Muscle of arm (tissue), 1 donor: ENCODE measurements at regions not wholly inside any gene's neighbourhood (a gene's known extent, or its start where the extent isn't known, plus 50 kb on each side); places are given as distances from the start of the nearest gene placed in this dataset.

Source experiments
- DNase-seq: peaks from one replicate; pipeline ENCODE4 v3.0.0-alpha.2; 2013

GRCh38 chr20:39911497-39911896 lies 777.5 kb downstream of the MAFB start:
- no peak for DNase-seq

DNA sequence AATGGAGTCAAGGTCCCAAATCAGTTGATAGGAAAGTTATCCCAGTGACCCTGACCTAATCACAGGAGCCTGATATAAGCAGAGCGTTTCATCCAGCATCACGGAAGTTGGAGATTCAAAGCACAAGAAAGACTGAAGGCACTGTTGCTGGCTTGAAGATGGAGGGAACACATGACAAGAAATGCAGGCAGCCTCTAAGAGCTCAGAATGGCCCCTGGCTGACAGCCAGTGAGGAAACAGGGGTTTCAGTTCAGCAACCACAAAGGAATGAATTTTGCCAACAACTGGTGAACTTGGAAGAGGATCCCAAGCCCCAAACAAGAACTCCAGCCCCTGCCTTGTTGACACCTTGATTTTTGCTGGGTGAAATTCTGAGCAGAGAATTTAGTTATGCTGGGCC lies 778.5 kb downstream of the MAFB start:
- no peak for DNase-seq

- no peak for DNase-seq
Measured at GRCh38 chr20:39909447-39909846, 779.6 kb downstream of the MAFB start.

GRCh38 chr20:39904476-39905112 lies 784.4 kb downstream of the MAFB start:
- DNase-seq: no peak

DNA sequence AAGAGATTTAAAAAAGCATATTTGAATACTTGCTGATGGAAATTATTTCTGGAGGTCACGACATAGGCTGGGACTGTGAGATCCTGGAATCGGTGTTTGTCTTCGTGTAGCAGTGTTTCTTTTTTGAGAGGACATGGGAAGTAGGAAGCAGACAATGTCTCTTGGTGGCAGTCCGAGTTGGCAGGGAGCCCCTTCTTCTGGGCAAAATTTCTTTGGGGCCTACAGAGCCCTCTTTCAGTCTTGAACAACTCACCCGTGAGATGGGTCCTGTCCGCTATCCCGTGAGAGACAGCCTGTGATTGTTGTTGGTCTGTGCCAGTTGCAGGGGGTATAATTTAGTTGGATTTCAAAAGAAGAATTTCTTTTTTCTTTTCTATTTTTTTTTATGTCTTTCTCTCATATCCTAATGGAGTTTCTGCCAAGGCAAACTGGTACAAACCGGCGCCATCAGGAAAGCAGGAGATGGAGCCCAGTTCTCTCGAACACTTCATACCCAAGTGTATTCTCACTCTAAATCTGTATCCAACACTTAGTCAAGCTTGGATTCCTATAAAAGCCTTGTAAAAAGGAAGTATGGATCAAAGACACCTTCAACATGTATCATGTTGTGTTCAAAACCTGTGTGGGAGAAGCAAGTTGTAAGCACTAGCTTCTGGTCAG lies 785.1 kb downstream of the MAFB start:
- no peak for DNase-seq

DNA sequence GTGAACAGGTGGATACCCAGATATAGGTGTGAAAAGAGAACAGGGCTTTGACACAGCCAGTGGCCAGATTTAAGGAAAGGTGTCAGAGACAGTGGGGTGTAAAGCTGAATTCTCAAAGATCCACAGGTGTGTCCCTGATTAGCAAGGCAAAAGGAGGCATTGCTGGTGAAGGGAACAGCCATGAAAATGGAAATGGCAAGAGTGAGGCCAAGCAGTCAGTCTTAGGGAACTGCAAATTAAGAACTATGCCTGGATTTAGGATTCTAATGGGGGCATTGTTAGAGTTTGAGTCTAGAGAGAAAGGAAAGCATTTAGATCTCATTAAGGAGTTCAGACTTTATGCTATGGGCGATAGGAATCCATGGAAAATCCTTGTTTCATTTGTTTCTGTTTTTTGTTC lies 789.2 kb downstream of the MAFB start:
- DNase-seq: no peak

DNA sequence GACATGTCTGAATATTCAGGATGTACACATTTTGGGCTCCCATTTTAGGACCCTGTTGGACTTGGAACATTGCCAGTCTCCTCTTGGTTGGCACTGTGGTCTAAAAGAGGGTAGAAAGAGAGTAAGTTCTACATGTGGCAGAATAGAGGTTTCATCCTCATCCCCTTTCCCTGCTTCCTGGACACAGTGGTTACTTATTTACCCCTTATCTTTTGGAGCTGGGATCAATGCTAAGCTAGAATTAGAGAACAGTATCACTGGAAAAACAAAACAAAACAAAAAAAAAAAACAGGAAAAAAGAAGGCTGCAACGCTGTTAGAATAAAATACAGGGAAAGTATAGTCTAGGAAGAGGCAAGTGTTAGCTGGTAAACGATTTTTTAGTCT lies 790.6 kb downstream of the MAFB start:
- DNase-seq: no peak

DNA sequence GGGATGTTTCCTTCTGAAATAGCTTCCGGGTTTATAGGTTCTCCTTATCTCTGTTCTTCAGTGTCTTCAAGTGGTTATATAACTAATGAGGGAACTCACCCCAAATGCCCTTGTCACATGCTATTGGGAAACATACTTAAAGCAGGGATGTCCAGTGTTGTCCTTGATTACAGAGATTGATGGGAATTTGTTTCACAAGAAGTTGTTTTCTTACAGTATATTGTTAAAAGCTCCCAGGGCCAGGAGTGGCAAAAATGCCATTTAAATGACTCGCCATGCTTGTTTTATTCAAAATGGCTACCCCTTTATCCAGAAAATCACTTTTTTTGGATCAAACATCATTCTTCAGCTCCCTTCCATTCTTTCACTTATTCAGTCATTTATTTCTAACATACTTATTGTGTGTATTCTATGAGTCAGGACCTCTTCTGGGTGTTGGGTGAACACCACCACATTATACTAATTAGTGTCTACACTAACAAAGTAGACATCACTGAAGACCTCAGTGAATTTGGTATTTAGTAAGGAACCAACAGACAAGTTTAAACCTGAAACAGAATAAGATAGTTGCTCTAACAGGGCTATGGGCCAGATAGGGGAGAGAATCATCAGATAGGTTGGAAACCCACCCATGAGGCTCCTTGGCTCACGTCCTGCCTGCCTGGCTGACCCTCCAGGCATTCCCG lies 791.1 kb downstream of the MAFB start:
- no peak for DNase-seq

GRCh38 chr20:39897058-39897457 lies 792.0 kb downstream of the MAFB start:
- no peak for DNase-seq

- DNase-seq: no peak
Measured at GRCh38 chr20:39894067-39894466, 795.0 kb downstream of the MAFB start.

- no peak for DNase-seq
Measured at GRCh38 chr20:39893003-39893685, 795.9 kb downstream of the MAFB start.

DNA sequence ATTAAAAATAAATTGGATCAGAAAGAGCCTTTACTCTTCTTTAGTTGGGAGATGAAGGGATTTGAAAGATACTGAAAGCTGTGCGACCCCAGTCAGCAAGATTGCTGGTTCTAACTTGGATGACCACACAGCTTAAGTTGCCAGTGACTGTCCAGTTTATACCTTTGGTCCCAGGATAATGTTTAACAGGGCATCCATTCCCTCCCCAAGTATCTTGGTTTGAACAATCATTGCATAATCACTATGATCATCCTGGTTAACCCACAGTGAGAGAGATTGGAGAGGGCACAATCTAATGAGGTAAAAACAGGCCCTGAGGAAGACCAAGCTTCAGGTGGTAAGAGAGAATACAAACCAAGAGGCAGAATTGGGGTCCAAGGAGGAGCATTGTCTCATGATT lies 798.3 kb downstream of the MAFB start:
- DNase-seq: no peak

DNA sequence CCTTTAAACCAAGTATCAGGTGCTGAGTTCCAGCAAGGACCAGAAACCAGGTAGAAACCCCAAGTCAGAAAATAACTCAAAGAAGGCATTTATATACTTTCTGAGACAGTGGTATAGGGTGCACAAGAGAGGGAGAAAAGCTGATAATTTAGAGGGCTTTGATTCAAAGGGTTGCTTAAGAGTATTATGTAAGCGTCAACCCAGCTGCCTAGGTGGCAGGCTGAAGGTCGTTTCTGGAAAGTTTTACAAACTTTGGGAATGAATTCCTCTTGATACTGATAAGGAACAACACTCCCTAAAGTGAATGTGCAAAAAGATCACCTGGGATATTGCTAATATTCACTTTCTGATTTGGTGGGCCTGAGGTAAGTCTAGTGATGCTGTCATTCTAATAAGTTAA lies 800.7 kb downstream of the MAFB start:
- no peak for DNase-seq

DNA sequence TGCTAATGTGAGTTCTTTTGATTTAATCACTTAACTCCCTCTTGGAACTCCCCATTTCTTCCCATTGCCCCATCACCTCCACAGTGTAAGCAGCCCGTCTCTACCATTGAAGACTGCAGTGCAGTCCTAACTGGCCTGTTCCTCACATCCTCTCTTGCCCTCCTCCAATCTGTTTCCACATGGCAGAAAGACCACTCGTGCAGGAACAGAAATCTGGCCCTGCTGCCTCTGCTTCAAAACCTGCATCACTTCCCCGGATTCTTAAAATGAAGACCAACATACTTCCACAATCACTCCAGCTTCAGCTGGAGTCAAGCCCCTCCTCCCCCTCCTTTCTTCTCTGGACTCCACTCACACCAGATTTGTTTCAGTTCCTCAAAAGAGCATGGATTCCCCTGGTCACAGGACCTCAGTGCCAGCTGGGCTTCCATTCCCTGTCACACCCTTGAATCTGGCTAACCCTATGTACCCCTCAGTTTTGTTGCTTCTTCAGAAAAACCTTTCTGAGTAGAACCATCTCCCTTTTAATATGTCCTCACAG lies 802.3 kb downstream of the MAFB start:
- no peak for DNase-seq

GRCh38 chr20:39885975-39886649 lies 802.9 kb downstream of the MAFB start:
- no peak for DNase-seq

DNA sequence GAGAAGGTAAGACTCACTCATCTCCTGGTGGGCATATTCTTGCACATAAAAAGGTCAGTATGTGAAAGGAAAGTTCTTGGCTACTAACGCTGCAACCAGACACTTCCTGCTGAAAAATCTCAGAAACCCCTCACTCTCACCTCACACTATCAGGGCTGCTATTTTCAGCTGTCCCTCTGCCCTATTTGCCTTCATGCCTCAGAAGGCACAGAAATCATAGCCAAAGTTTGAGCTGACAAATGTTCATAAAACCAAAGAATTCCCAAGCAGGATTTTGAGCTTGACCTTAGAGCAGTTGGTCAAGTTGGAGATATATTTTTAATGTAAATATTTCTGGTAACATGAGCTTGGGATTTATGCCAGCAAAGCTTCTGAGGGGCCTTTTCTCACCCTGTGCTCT lies 806.2 kb downstream of the MAFB start:
- no peak for DNase-seq

DNA sequence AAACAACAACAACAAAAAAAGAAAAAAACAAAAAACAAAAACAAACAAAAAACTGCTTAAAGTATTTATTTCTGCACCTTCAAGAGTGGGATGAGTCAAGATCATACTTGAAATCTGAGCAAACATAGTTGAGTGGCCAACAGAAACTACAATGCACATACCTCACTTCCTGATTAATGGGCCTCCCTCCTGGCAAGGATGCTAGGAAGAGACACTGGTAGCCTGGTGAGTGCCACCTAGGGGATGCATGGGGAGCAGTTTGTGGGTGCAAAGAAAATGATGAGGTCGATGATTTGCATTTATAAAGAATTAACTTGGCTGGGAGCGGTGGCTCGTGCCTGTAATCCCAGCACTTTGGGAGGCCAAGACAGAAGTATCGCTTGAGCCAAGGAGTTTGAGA lies 808.1 kb downstream of the MAFB start:
- DNase-seq: no peak

- no peak for DNase-seq
Measured at GRCh38 chr20:39879296-39879695, 809.7 kb downstream of the MAFB start.

DNA sequence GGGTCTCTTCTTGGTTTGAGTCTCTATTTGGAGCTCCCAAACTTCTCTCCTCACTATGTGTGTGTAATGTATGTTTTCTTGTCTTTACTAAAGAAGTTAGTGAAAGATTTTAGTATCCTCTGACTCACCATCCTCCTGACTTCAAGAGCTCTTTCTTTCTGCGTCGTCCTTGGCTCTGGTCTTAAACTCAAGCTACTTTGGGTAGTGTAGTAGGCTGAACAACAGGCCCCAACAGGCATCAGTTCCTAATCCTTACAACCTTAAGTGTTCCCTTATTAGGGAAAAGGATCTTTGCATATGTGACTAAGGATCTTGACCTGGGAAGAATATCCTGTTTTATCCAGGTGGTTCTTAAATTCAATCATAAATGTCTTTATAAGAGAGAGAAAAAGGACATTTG lies 810.2 kb downstream of the MAFB start:
- DNase-seq: no peak

DNA sequence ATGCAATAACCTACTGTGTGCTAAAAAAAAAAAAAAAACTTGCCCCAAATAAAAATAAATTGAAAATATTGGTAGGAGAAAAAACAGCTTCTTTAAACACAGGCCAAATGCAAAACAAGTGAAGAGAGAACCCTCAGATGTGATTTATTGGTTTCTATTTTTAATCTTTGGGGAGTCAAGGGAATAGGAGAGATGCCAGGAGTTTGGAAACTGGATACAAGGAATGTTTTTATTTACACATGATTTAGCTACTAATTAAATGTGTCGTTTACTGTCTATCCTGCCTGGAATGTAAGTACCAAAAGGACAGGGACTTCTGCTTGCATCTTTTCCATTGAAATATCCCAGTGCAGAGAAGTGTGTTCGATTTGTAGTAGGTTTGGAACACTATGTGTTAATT lies 810.7 kb downstream of the MAFB start:
- DNase-seq: no peak

DNA sequence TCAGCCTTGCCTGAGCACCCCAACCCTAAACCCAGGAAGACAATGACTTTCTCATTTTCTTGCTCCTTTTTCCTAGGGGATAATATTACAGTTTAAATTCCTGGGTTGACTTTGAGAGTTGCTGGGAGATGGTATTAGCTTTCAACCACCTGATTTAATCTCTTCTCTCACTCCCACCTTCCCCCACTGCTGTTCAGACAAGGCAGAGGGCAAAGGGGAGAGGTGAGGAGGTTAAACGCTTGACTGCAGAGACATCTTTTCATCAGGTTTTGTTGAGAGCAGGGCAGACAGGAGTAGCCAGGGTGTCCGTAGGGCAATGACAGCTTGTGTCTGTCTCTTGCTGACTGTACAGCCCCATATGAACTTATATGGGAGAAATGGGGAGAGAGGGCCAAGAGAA lies 811.2 kb downstream of the MAFB start:
- no peak for DNase-seq
